ENCODE measurements at regions not wholly inside any gene's neighbourhood (a gene's known extent, or its start where the extent isn't known, plus 50 kb on each side); places are given as distances from the start of the nearest gene placed in this dataset.
"Not testable (repeated sequence)": the region's sequence is repeated elsewhere in the genome, so short reads cannot be mapped to it uniquely, and the experiment has no call there.

DNA sequence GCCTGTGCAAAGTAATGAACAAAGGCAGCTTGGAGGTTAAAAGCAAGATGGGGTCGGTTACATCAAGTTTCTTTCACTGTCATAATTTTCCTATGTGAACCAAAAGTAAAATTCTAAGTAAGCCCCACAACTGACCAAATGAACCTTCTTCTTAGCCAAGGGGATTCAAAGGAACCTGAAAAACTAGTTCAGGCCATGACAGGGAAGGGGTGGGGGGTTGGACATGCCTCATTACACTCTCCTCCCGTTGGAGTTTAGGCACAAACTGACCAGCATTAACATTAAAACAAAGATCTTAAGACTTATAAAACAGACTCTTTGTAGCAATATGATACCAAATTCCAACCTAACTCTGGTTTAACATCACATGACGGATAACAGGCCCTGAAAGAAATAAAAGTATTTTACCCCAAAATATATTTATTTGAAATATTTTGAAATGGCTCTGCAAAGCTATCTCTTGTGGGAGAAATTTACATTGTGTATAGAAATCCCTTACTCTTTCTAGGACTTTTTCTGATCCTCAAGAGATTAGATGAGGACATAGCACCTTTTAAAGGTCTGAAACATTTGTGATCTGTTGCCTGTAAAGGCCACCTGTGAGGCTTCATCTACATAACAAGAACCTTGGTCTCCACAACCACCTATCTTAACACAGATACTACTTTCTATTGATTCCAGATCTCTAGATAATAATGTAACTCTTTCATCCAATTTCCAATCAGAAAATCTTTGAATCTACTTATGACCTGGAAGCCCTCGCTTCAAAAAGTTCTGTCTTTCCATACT lies 1829.0 kb upstream of the MIR17HG start:
- no peak for FAIRE-seq

DNA sequence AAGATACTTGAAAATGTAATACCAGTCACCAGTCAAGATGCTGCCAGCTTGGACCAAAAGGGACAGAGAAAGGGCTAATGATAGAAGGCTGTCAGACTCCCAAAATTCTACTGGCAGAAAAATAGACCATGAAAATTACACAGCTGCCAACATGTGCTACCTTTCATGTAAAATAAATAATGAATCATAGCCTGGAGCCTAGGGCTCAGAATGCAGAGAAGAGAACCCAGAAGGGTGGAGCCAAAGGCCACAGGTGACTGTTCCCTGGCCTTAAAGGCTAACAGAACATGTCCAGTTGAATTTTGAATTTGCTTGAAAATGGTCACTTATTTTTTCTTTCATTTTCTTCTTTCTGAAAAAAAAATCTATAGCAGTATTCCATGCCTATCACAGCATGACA lies 1827.0 kb upstream of the MIR17HG start:
- FAIRE-seq = no peak

DNA sequence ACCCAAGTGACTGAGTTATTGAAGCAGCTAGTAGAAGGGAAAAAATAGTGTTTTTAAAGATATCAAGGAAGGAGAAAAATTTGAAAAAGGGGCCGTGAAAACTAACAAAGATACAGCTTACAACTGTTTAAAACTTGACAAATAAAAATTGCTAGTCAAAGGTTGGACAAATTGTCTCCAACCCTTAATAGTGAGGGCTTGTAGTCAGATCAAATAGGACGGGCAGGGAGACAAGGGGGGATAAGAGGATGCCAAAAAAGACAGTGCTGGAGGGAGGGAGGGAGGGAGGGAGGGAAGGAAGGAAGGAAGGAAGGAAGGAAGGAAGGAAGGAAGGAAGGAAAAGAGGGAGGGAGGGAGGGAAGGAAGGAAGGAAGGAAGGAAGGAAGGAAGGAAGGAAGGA lies 1825.8 kb upstream of the MIR17HG start:
- FAIRE-seq = not testable (repeated sequence)

DNA sequence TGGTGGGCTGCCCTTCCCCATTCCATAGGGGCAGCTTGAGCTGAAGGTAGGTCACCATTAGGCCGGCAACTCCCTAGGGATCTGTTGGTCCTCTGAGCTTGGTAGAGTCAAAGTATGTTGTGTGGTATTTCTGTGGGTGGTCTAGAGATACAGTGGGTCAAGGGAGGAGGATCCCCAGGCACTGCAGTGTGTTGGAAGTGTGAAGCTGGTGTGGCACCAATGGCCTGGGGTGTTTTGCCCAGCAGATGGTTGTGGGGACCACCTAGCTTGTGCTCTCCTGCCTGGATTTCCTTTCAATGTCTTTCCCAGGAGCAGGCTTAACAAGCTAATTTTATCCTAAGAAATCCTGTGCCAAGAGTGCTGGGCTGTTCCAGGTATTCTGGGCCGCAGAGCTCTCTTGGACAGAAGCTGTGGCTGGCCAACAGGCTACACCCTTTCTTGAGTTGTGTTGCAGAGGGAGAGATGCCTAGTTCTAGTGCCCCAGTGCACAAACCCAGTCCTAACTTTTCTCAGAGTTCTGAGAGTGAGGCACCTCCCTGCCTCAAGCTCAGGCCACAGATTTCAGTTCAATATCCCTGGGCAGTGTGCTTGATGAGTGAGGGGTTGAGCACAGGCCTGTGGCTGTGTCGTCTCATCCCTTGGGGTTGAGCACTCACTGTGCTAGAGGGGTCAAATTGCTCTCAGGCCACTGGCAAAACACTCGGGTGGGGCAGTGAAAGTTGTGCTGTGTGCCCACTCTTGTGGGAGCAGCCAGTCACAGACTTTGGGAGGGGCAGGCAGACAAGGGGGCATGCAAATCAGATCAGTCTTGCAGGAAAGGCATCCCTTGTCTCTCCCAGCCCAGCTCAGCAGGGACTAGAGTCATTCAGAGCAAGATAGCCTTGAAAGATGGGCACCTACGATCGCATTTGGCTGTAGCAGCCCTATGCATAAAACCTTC lies 1806.1 kb upstream of the MIR17HG start:
- no peak for FAIRE-seq

DNA sequence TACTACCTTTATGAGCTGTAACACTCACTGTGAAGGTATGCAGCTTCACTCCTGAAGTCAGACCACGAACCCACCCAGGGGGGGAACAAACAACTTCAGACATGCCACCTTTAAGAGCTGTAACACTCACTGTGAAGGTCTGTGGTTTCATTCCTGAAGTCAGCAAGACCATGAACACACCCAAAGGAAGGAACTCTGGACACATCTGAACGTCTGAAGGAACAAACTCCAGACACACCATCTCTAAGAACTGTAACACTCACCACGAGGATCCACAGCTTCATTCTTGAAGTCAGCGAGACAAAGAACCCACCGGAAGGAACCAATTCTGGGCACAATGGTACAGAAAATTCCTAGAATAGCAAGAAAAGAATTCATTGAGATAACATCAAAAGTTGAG lies 1796.5 kb upstream of the MIR17HG start:
- FAIRE-seq = no peak

DNA sequence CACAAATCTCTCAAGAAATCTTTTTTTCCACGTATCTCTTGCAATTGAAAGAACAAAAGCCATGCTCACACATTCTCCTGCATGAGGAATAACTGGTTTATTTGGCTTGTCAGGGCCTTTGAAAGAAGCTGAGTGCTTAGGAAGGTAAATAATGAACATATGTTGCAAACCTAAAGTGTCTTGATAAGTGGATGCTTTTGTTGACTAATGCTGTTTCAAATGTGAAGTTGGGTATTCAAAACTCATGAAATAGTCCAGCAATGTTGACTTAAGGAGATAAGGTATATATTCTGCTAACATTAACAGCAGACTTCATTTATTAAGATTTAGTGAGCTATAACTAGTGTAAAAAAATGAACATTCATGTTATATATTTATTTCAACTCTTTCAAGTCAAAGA lies 1792.7 kb upstream of the MIR17HG start:
- FAIRE-seq = no peak

DNA sequence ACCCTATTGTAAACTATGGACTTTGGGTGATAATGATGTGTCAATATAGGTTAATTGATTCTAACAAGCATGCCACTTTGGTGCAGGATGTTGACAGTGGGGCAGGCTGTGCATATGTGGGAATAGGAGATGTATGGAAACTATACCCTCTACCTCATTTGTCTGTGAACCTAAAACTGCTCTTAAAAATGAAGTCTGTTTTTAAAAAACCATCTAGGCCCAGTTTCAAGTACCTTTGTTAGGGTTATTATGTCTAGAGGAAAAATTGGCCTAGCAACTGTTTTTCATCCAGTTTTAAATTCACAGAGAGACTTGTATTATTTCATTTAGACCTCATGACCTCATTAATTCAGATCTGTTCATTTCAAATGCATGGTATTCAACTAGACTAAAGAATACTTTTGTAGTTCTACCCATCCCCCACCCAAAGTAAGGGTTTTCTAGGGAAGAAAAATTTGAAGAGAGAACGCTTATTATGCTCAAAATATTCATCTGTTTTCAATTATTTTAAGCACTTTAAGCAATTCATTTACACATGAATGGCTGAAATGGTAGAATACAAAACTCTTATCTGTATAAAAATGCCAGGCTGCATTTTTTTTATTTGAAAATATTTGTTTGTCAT lies 1781.9 kb upstream of the MIR17HG start:
- no peak for FAIRE-seq

DNA sequence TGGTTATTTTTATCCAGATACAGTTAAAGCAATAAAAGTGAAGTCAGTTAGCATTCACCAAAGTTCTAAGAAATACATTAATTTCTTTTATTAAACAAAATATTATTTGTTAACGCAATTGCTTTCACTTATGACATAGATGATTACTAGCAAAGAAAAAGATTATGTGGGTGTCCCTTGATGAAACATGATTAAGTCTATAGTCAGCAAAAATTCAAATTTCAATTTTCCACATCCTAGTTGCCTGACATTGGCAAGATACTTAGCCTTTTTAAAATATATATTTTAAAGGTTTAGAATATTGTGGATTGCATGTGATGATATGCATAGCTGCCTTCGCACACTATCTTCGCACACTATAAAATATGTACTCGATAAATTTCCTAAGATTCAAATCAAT lies 1780.5 kb upstream of the MIR17HG start:
- no peak for FAIRE-seq

DNA sequence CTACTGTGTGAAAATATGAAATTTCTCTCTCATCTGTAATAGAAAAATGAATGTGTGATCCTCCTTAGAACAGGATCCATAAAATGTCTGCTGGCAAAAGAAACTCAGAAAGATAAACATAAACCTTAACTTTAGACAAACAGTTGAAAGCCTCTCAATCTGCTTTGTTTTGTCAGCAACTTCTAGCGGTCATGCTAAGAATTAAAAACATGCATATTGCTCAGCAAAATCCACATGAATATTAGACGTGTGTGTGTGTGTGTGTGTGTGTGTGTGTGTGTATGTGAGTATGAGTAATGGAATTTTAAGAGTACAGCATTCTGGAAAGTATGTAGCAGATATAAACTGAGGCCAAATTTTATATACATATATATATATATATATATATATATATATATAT lies 1779.2 kb upstream of the MIR17HG start:
- no peak for FAIRE-seq

DNA sequence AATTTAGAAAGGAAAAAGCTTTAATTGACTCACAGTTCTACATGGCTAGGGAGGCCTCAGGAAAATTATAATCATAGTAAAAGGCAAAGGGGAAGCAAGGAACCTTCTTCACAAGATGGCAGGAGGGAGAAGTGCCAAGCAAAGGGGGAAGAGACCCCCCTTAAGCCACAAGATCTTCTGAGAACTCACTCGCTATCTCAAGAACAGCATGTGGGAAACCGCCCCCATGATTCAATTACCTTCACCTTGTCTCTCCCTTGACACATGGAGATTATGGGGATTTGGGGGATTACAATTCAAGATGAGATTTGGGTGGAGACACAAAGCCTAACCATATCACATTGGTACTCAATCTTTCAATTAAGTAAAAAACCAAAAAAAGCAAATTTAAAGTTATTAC lies 1778.7 kb upstream of the MIR17HG start:
- no peak for FAIRE-seq

DNA sequence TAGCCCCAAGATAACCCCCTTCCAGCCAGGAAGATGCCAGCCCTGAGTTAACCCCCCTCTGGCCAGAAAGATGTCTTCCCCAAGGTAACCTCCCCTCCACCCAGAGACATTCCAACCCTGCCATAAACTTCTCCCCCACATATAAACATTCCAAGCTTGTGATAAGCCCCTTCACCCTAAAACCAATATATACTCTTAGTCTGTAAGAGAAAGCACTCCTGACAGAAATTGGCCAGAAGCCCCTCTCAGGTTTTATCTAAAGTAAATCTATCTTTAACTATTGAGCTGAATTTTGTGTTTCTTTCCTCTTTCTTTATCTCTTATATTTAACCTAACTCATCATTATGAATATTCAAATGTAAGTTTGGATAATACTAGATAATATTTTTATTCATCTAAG lies 1775.8 kb upstream of the MIR17HG start:
- FAIRE-seq = no peak

DNA sequence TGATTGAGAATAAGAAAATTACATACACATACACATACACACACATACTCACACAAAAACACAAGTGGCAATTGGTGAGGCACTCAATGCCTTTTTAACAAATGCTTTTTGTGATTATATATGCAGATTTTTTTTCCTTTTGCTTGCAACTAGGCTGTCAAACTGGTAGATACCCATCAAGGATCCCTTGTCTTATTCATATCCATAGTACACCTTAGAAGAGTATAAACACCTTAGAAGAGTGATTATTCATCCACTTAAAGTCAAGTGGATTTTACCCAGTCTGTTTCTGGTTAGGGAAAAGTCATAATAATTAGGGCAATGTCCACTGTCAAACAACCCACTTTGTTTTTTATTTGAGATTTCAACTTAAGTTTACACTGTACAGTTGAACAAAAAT lies 1773.4 kb upstream of the MIR17HG start:
- FAIRE-seq = no peak

DNA sequence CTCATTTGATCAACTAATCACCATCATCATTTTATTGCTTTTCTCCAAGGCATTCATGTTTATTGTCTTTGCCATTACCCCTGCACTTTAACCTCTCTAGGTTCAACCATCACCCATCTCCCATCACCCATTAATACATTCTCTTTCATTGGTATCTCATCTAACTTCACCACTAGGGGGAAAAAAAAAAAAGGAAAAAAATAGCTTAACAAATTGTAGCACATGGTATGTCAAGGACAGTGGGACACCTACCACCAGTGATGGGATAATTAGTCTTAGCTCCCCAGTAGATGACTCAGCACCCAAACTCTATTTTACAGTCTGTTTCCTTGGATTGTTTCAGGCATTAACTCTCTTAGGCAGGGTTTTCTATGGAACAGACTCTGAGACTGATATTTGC lies 1770.2 kb upstream of the MIR17HG start:
- FAIRE-seq = no peak

DNA sequence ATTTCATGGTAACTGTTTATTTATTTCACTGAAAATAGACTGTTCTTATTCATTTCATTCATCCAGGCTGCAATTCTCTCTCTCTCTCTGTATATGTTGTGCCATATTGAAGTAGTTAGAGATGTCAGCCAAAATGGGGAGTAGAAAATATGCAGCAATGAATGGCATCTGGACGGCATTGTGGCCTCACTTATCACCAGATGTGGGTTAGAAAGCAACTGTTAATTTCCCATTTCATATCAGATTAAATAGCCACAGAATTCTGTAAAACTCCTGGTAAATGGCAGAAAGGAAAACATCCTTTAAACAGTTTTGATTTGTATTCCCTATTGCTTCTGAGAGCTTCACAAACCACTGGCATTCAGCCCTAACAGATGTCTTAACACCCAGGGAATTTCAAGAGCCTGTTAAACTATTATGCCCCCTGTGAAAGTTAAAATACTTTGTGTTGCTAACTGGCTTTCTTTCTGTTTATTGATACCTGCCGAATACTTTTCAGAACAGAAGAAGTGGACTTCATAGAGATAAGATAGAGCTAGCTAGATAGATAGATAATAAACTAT lies 1763.3 kb upstream of the MIR17HG start:
- FAIRE-seq = no peak

DNA sequence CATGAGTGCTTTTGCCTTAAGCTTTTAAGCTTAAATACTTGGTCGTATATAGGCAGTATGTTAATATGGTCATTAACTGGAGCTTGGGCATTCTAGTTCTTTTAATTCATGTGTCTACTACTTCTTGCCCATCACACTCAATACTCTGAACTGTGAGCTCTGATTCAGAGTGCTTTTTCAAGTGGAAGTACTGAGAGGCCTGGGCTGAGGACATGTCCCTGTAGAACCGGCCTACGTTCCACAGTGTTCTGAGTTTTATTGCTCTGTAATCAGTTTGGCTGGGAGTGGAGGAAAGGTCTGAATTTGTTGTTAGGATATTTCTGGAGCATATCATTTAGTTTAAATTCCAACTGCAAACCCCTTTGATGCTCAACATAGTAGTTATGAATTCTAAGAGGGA lies 1744.8 kb upstream of the MIR17HG start:
- no peak for FAIRE-seq

DNA sequence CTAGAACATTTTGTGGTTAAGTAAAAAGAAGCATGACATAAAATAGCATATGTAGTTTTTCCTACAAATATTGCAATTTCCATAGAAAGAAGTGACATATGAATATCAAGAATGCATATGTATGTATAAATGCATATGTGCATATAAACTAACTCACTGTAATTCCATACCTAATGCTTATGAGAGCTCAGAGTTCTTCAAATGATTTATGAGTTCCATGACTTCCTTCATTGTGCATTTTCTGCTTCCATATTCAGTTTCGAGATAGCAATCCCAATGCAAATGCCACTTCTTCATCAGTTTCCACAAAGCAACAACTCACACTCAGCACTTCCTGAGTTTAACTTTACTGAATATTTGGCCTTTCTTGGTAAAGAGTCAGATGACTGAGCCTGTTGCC lies 1744.3 kb upstream of the MIR17HG start:
- no peak for FAIRE-seq

DNA sequence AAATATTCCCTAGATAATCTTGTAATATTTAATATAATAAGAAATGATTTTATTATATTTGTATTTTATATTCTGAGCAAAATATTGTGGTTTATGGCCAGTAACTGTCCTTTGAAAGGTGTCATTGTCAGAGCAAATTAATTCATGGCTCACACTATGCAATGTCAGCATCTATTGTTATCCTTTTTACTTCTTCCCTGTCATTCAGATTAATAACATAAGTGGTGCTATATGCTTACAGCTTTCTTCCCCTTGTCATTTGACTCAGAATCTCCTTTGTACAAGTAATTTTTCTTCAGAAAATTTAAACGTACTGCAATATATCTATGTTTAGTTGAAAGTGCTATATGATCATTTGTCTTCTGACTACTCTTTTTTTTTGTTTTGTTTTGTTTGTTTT lies 1738.2 kb upstream of the MIR17HG start:
- FAIRE-seq = peak; percentile 3

DNA sequence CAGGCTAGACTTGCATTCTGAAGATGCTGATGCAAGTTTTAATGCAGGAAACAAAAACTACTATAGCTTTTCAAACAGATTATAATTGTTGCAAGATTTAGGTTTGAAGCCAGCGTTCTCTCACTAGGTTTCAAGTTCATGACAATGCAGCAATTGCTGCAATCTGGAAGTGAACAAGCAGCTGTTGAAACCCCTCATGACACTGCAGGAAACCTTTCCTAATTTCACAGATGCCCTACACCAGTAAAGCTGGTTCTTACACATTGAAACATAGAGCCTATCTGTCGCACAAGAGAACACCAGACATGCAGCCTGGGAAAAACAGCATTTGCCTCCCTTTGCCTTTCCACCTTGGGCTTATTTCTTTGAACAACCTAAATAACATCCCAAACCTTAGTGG lies 1737.2 kb upstream of the MIR17HG start:
- FAIRE-seq = no peak

DNA sequence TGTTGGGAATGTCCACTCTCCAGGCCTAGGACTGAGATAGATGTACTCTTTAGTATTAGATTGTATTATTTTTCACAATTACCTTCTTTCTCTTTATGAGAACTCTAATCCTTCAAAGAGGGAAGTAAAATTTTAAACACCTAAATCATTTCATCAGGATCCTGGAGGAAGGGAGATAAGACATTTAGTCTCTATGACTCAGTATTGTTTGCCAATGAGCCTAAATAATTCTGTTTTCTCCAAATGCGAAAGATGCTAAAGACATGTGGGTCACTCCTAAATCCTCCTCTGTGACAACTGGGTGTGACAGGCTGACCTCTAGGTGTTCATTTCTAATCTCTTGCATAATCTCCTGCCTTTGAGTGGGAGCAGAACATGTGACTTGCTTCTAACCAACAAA lies 1736.6 kb upstream of the MIR17HG start:
- FAIRE-seq = no peak

DNA sequence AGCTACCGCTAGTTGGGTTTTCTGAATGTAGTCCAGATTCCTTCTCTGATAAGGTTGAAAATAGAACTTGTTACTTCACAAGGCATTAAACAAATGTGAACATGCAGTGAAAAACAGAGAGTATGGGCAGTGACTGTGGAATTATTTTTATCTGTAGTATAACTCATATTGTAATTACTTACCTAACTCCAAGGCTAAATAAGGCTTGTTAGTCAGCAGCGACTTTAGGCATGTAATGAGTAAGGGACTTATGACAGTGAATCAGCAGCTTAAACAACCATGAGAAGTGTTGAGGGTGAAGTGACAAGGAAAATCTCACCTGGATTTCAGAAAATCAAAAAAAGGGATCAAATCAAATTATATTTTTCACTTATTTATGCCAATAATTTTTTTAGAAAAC lies 1719.5 kb upstream of the MIR17HG start:
- FAIRE-seq = no peak

DNA sequence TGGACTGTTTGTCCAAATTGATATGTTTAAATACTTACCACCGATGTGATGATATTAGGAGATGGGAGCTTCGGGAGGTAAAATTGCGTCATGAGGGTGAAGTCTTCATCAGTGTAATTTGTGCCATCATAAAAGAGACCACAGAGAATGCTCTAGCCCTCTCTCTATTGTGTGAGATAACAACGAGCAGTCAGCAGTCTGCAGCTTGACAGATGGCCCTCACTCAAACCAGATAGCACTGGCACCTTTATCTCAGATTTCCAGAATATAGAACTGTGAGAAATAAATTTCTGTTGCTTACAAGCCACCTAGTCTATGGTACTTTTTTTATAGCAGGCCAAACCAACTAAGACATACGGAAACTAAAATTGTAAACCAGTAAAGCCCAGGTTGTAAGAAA lies 1718.9 kb upstream of the MIR17HG start:
- no peak for FAIRE-seq

DNA sequence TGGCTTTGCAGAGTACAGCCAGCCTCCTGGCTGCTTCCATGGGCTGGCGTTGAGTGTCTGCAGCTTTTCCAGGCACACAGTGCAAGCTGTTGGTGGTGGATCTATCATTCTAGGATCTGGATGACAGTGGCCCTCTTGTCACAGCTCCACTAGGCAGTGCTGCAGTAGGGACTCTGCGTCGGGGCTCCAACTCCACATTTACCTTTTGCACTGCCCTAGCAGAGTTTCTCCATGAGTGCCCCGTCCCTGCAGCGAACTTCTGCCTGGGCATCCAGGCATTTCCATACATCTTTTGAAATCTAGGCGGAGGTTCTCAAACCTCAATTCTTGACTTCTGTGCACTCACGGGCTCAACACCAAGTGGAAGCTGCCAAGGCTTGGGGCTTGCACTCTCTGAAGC lies 1697.3 kb upstream of the MIR17HG start:
- FAIRE-seq = no peak

DNA sequence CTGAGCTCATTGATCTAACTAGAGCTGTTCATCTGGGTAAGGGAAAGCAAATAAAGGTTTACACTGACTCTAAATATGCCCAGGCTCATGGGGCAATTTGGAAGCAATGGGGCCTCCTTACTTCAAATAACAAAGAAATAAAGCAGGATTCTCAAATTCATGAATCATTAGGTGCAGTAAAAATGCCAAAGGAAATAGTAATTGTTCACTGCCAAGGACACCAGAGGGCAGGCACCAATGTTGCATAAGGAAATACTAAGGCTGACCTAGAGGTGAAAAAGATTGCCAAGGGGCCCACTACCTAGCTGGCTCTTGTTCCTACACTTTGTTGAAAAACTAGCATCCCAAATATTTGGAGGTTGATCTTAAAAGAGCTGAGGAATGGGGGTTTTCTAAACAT lies 1686.7 kb upstream of the MIR17HG start:
- no peak for FAIRE-seq
